Right lobe of liver (tissue), 6 donors: ENCODE measurements at regions not wholly inside any gene's neighbourhood (a gene's known extent, or its start where the extent isn't known, plus 50 kb on each side); places are given as distances from the start of the nearest gene placed in this dataset.

ENCODE experiments used
- ATAC-seq, 4 donors: fragments of 200-7000 bp; cut with Tn5 transposase; one replicate each; pipeline ENCODE4 v1.9.1; 2020; ENCODE audit warnings: mild to moderate bottlenecking in 4 of 4, moderate library complexity in 4 of 4
- DNase-seq, 3 donors: peaks; one replicate each; pipeline ENCODE4 v3.0.0-alpha.2; 2020
- H3K27ac ChIP-seq, 3 donors: fragments of 200-600 bp; one replicate each; pipeline ENCODE4 v1.8.0; 2022
- H3K27me3 ChIP-seq, 2 donors: fragments of 200-600 bp; one replicate each; pipeline ENCODE4 v1.8.0; 2022
- H3K36me3 ChIP-seq, 4 donors: fragments of 200-600 bp; sonication (generic) in 1 of 4; one replicate each; pipeline versions ENCODE4 v1.5.1 to v1.8.0; 2017 to 2022; ENCODE audit warnings: control low read depth in 1 of 4
- H3K4me1 ChIP-seq, 4 donors: fragments of 200-600 bp; sonication (generic) in 1 of 4; one replicate each; pipeline versions ENCODE4 v1.5.1 to v1.8.0; 2017 to 2022; ENCODE audit warnings: control low read depth in 1 of 4
- H3K4me3 ChIP-seq, 3 donors: fragments of 200-600 bp; one replicate each; pipeline ENCODE4 v1.8.0; 2022
- H3K9me3 ChIP-seq, 4 donors: fragments of 200-600 bp; sonication (generic) in 1 of 4; one replicate each; pipeline versions ENCODE4 v1.5.1 to v1.8.0; 2017 to 2022; ENCODE audit warnings: control low read depth in 1 of 4
- CTCF ChIP-seq, 4 donors: fragments of 200-600 bp in 3 of 4; fragments of 450-650 bp in 1 of 4; IDR thresholded peaks; one replicate each; pipeline versions ENCODE4 v1.5.1 to v1.8.0; 2016 to 2022; ENCODE audit warnings: antibody characterized with exemption in 4 of 4, mild to moderate bottlenecking in 2 of 4
- POLR2A ChIP-seq: fragments of 450-650 bp; IDR thresholded peaks from one replicate; pipeline ENCODE4 v1.6.1; 2017; ENCODE audit warnings: antibody characterized with exemption, mild to moderate bottlenecking
- WGBS: methylation state at CpG from one replicate; pipeline ENCODE4 v1.1.6; 2018; ENCODE audit warnings: low coverage, low lambda C conversion rate; ENCODE audit not compliant: insufficient coverage; ENCODE audit errors: missing lambda C conversion rate; 5-methylcytosine and 5-hydroxymethylcytosine counted together
- intact Hi-C, 2 donors: fragments of 100-400 bp; cut with DNase I; formaldehyde crosslinking; loops; one replicate each; pipeline versions ENCODE4 v1.11.2 to v1.14.1; 2022
- donor health status: DM: no; HTN: yes; CAD: no.
- donor health status: DM: no; HTN: no; CAD: no.
- donor health status: DM: no; HTN: no; CAD: no.
- donor health status: DM: no; HTN: yes; CAD: no.
- donor health status: DM: no; HTN: yes; CAD: no.

- intact Hi-C loops, result no loop called here
- Histone ChIP-seq H3K9me3 (no peaks in the 10 kb centered on the region), H3K27ac (no peak overlapping the region), H3K4me3 (no peak overlapping the region), H3K4me1 (no peaks in the 10 kb centered on the region), H3K36me3 (no peaks in the 10 kb centered on the region), H3K27me3 (no peaks in the 10 kb centered on the region)
- ATAC-seq, result no peak
- 75% methylated on average over 6 of the region's 6 CpGs for WGBS
- TF ChIP-seq CTCF (IDR thresholded peaks at IDR 0.05) (no peak), POLR2A (no peak)
- DNase-seq, result no peak
These were observed 64.7 kb downstream of the IFNG start for GRCh38 chr12:68094645-68095395.

GRCh38 chr12:68094195-68094594, 65.3 kb downstream of the IFNG start:
- ATAC-seq, result no peak
- H3K27me3 ChIP-seq, result no peaks in the 10 kb centered on the region
- no peak overlapping the region for H3K4me3 ChIP-seq
- no peaks in the 10 kb centered on the region for H3K36me3 ChIP-seq
- TF ChIP-seq CTCF (IDR thresholded peaks at IDR 0.05) (no peak), POLR2A (no peak)
- WGBS, result 72% methylated on average over 2 of the region's 2 CpGs
- no peak overlapping the region for H3K27ac ChIP-seq
- no peak for DNase-seq
- no peaks in the 10 kb centered on the region for H3K4me1 ChIP-seq
- H3K9me3 ChIP-seq, result no peaks in the 10 kb centered on the region
- intact Hi-C loops, result no loop called here

GRCh38 chr12:68092976-68093375, 66.6 kb downstream of the IFNG start:
- Histone ChIP-seq H3K27ac (no peak overlapping the region), H3K9me3 (no peaks in the 10 kb centered on the region), H3K4me3 (no peak overlapping the region), H3K4me1 (no peaks in the 10 kb centered on the region), H3K36me3 (no peaks in the 10 kb centered on the region), H3K27me3 (no peaks in the 10 kb centered on the region)
- WGBS, result 31% methylated on average over 2 of the region's 2 CpGs
- intact Hi-C loops, result no loop called here
- TF ChIP-seq POLR2A, result no peak
- TF ChIP-seq CTCF (IDR thresholded peaks at IDR 0.05), result no peak
- ATAC-seq (no peak), DNase-seq (no peak)

- intact Hi-C loops, result no loop called here
- no peaks in the 10 kb centered on the region for H3K27me3 ChIP-seq
- 65% methylated on average over 2 of the region's 2 CpGs for WGBS
These were observed 70.4 kb downstream of the IFNG start for GRCh38 chr12:68089101-68089500.

More at GRCh38 chr12:68089101-68089500, 70.4 kb downstream of the IFNG start:
- no peak for TF ChIP-seq POLR2A
- no peak for TF ChIP-seq CTCF (IDR thresholded peaks at IDR 0.05)
- DNase-seq (no peak), ATAC-seq (no peak)
- H3K4me3 ChIP-seq, result no peak overlapping the region
- no peak overlapping the region for H3K27ac ChIP-seq
- no peaks in the 10 kb centered on the region for H3K4me1 ChIP-seq
- H3K9me3 ChIP-seq, result no peaks in the 10 kb centered on the region
- no peaks in the 10 kb centered on the region for H3K36me3 ChIP-seq
